DOHH2 (cell line): ENCODE measurements at regions not wholly inside any gene's neighbourhood (a gene's known extent, or its start where the extent isn't known, plus 50 kb on each side); places are given as distances from the start of the nearest gene placed in this dataset.

Experiments
- H3F3A ChIP-seq: fragments of 200-600 bp; sonication (generic), shearing (Covaris generic); 2 replicates; pipeline ENCODE4 v1.6.0; 2016; ENCODE audit warnings: antibody characterized with exemption, mild to moderate bottlenecking; ENCODE audit not compliant: control insufficient read depth, insufficient read depth
- H3K27ac ChIP-seq: fragments of 200-600 bp; sonication (generic); 2 replicates; pipeline ENCODE4 v1.5.1; 2014; ENCODE audit warnings: low read depth, mild to moderate bottlenecking, low read length, moderate library complexity
- H3K27me3 ChIP-seq: fragments of 200-600 bp; sonication (generic); 2 replicates; pipeline ENCODE4 v1.6.1; 2014; ENCODE audit warnings: mild to moderate bottlenecking, low read length, mixed read lengths; ENCODE audit not compliant: control insufficient read depth
- H3K36me3 ChIP-seq: fragments of 200-600 bp; sonication (generic); 2 replicates; pipeline ENCODE4 v1.6.1; 2014; ENCODE audit warnings: mild to moderate bottlenecking, low read length, moderate library complexity, mixed read lengths; ENCODE audit not compliant: control insufficient read depth
- H3K4me1 ChIP-seq: fragments of 200-600 bp; sonication (generic); 2 replicates; pipeline ENCODE4 v1.6.1; 2014; ENCODE audit warnings: mild to moderate bottlenecking, low read length, mixed read lengths; ENCODE audit not compliant: control insufficient read depth
- H3K4me2 ChIP-seq: fragments of 200-600 bp; sonication (generic); 2 replicates; pipeline ENCODE4 v1.6.0; 2014; ENCODE audit warnings: mild to moderate bottlenecking, low read length, moderate library complexity
- H3K4me3 ChIP-seq: fragments of 200-600 bp; sonication (generic); 2 replicates; pipeline ENCODE4 v1.5.1; 2014; ENCODE audit warnings: mild to moderate bottlenecking, low read length, mixed read lengths
- H3K79me2 ChIP-seq: fragments of 200-600 bp; sonication (generic); 2 replicates; pipeline ENCODE4 v1.6.1; 2014; ENCODE audit warnings: mild to moderate bottlenecking, low read length, mixed read lengths; ENCODE audit not compliant: control insufficient read depth
- H3K9me2 ChIP-seq: fragments of 200-600 bp; sonication (generic); replicated peaks from 2 replicates; pipeline ENCODE4 v1.6.1; 2014; ENCODE audit warnings: mild to moderate bottlenecking, low read length, mixed read lengths; ENCODE audit not compliant: control insufficient read depth
- H3K9me3 ChIP-seq: fragments of 200-600 bp; sonication (generic); 2 replicates; pipeline ENCODE4 v1.6.1; 2014; ENCODE audit warnings: antibody characterized with exemption, low read length, mixed read lengths; ENCODE audit not compliant: control insufficient read depth, insufficient read depth
- H4K20me1 ChIP-seq: fragments of 200-600 bp; sonication (generic); 2 replicates; pipeline ENCODE4 v1.6.0; 2014; ENCODE audit warnings: low read depth, mild to moderate bottlenecking, antibody characterized with exemption, low read length, moderate library complexity; ENCODE audit not compliant: control insufficient read depth, insufficient read depth
- CTCF ChIP-seq: fragments of 200-600 bp; sonication (generic); IDR thresholded peaks from one replicate; pipeline ENCODE4 v1.5.1; 2014; ENCODE audit warnings: antibody characterized with exemption, mild to moderate bottlenecking, low read depth, low read length; ENCODE audit not compliant: poor library complexity, severe bottlenecking
- EZH2phosphoT487 ChIP-seq: fragments of 200-600 bp; sonication (generic); IDR thresholded peaks from 2 replicates; pipeline ENCODE4 v1.6.1; 2017; ENCODE audit warnings: borderline replicate concordance, mild to moderate bottlenecking, antibody characterized with exemption, low read length, moderate library complexity, mixed read lengths

DNA sequence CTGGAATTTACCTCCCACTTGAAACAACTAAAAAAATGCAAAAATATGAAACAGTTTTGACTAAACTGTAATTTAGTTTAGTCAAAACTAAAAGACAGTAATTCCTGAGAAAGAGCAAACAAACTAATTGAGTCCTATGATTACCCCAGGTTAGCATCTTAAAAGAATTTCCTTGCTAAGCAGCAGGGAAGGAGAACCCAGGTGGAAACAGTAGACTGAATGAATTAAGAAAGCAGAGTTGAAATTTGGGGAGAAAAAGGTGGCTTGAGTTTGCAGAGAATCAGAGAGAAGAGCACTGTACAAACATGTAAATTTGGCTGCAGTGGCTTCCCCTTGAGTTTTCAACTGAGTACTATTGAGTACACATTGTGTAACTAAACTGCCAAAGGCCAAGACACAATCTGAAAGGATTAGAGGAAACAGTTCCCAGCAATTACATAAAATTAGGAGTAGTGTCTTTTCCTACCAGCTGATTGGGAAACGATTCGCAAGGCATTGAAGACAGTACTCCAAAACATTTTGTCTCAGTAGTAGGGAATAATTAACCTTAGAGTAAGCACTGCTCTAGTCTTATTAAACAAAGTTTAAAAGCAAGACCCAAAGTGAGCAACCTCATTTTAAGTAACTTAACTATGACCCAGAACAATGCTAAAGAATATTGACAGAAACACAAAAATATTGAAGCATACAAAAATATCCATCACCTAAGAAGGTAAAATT, 820.5 kb downstream of the DACH1 start:
- TF ChIP-seq EZH2phosphoT487 = no peak
- no peak for TF ChIP-seq CTCF
- Histone ChIP-seq H3K4me2 (no peak overlapping the region), H3K36me3 (no peaks in the 10 kb centered on the region), H3K27me3 (no peaks in the 10 kb centered on the region), H3F3A (no peaks in the 10 kb centered on the region), H3K79me2 (no peaks in the 10 kb centered on the region), H3K27ac (no peak overlapping the region), H3K9me2 (no peaks in the 10 kb centered on the region), H4K20me1 (no peaks in the 10 kb centered on the region), H3K4me1 (no peaks in the 10 kb centered on the region), H3K9me3 (no peaks in the 10 kb centered on the region), H3K4me3 (no peak overlapping the region)

DNA sequence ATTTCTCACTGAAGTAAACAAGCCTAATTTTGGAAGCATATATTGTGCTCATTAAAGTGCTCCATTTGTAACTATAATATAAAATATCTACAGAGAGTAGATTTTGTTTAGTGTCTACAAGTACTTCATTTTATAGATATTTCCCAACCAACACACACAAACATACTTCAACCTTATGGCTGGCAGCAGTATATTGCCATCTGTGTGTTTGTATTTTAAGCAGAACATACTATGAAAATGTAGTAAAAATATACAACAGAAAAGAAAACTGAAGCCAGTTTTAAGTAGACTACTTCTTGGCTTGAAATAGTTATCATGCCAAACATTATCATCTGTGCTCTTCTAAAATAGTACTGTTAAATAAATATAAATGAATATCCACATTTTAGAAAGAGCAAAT, 821.9 kb downstream of the DACH1 start:
- Histone ChIP-seq H3K9me3 (no peaks in the 10 kb centered on the region), H3K4me2 (no peak overlapping the region), H3K4me1 (no peaks in the 10 kb centered on the region), H3K27ac (no peak overlapping the region), H3K4me3 (no peak overlapping the region), H3K27me3 (no peaks in the 10 kb centered on the region), H3K9me2 (no peaks in the 10 kb centered on the region), H4K20me1 (no peaks in the 10 kb centered on the region), H3K79me2 (no peaks in the 10 kb centered on the region), H3K36me3 (no peaks in the 10 kb centered on the region), H3F3A (no peaks in the 10 kb centered on the region)
- TF ChIP-seq EZH2phosphoT487 = no peak
- no peak for TF ChIP-seq CTCF

DNA sequence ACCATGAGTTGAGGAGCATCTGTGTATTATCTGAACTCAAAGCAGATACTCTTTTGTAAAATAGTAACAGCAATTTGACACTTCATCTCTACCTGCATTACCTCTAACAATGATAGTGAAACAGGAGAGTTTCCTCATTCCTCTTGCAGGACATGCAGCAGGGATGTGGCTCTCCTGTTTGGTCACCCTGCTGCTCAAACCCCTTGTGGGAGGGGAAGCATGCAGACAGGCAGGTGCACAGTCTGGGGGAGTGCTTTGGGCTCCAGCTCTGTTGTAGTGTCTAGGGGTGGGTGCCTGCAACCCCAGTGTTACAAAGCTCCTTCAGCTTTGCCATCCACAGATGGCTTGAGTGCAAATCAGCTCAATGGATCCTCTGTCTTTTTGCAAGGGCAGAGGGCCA, 827.6 kb downstream of the DACH1 start:
- Histone ChIP-seq H4K20me1 (no peaks in the 10 kb centered on the region), H3K4me1 (no peaks in the 10 kb centered on the region), H3K4me3 (no peak overlapping the region), H3K4me2 (no peak overlapping the region), H3F3A (no peaks in the 10 kb centered on the region), H3K36me3 (no peaks in the 10 kb centered on the region), H3K79me2 (no peaks in the 10 kb centered on the region), H3K9me2 (no peaks in the 10 kb centered on the region), H3K27ac (no peak overlapping the region), H3K27me3 (no peaks in the 10 kb centered on the region), H3K9me3 (no peaks in the 10 kb centered on the region)
- TF ChIP-seq CTCF (no peak), EZH2phosphoT487 (no peak)
